PC-3 (cell line): ENCODE measurements at regions not wholly inside any gene's neighbourhood (a gene's known extent, or its start where the extent isn't known, plus 50 kb on each side); places are given as distances from the start of the nearest gene placed in this dataset.

Experiments used
- ATAC-seq: fragments of 200-7000 bp; cut with Tn5 transposase; 2 replicates; pipeline ENCODE4 v1.9.1; 2020; ENCODE audit warnings: mild to moderate bottlenecking, moderate library complexity
- BruUV-seq: library from RNA; stranded (reverse); fragments of 400-500 nt; replicated peaks from 2 replicates; lab custom pipeline; 2021; lab: Mats Ljungman, UMichigan
- CTCF ChIA-PET: fragments of 300-600 bp; sonication (Branson Sonifier 250); formaldehyde crosslinking; loops from one replicate; lab custom pipeline; 2022; ENCODE audit warnings: antibody characterized with exemption; lab: Charles Lee
- POLR2A ChIA-PET: fragments of 300-600 bp; sonication (Branson Sonifier 250); formaldehyde crosslinking; loops from one replicate; lab custom pipeline; 2022; ENCODE audit warnings: antibody characterized with exemption; ENCODE audit not compliant: unreplicated experiment; lab: Charles Lee
- DNase-seq: peaks from one replicate; pipeline ENCODE4 v3.0.0-alpha.2; 2015
- H2AFZ ChIP-seq: fragments of 300-600 bp; sonication (generic); 2 replicates; pipeline ENCODE4 v1.6.0; 2016; ENCODE audit warnings: antibody characterized with exemption, low read length
- H3F3A ChIP-seq: fragments of 300-600 bp; sonication (generic); one replicate; pipeline ENCODE4 v1.6.0; 2017; ENCODE audit warnings: antibody characterized with exemption, low read length, control low read depth, mild to moderate bottlenecking; ENCODE audit not compliant: unreplicated experiment
- H3K27ac ChIP-seq: fragments of 300-600 bp; sonication (generic); 2 replicates; pipeline ENCODE4 v1.5.1; 2016; ENCODE audit warnings: mild to moderate bottlenecking, low read length
- H3K27me3 ChIP-seq: fragments of 300-600 bp; sonication (generic); 2 replicates; pipeline ENCODE4 v1.6.1; 2016; ENCODE audit warnings: low read length, mixed read lengths
- H3K36me3 ChIP-seq: fragments of 300-600 bp; sonication (generic); 2 replicates; pipeline ENCODE4 v1.6.1; 2016; ENCODE audit warnings: low read depth, mixed run types, low read length, mixed read lengths
- H3K4me1 ChIP-seq: fragments of 300-600 bp; sonication (generic); 2 replicates; pipeline ENCODE4 v1.5.1; 2016; ENCODE audit warnings: low read length; ENCODE audit not compliant: insufficient read depth
- H3K4me2 ChIP-seq: fragments of 300-600 bp; sonication (generic); 2 replicates; pipeline ENCODE4 v1.6.0; 2016; ENCODE audit warnings: low read length
- H3K4me3 ChIP-seq: fragments of 300-600 bp; sonication (generic); 2 replicates; pipeline ENCODE4 v1.5.1; 2016; ENCODE audit warnings: mild to moderate bottlenecking, low read length, mixed read lengths
- H3K79me2 ChIP-seq: fragments of 300-600 bp; sonication (generic); 2 replicates; pipeline ENCODE4 v1.6.1; 2017; ENCODE audit warnings: low read length, mixed read lengths
- H3K9ac ChIP-seq: fragments of 300-600 bp; sonication (generic); 2 replicates; pipeline ENCODE4 v1.6.0; 2016; ENCODE audit warnings: mild to moderate bottlenecking, low read length
- H3K9me2 ChIP-seq: fragments of 300-600 bp; sonication (generic); replicated peaks from 2 replicates; pipeline ENCODE4 v1.6.1; 2016; ENCODE audit warnings: mixed run types, low read length, mixed read lengths
- H3K9me3 ChIP-seq: fragments of 300-600 bp; sonication (generic); 2 replicates; pipeline ENCODE4 v1.6.1; 2016; ENCODE audit warnings: low read length, mixed read lengths
- H4K20me1 ChIP-seq: fragments of 300-600 bp; sonication (generic); 2 replicates; pipeline ENCODE4 v1.6.1; 2016; ENCODE audit warnings: low read length, mixed read lengths
- CTCF ChIP-seq: fragments of 300-600 bp; sonication (generic); conservative IDR thresholded peaks from 2 replicates; pipeline ENCODE4 v1.5.1; 2017; ENCODE audit warnings: antibody characterized with exemption, low read depth, mild to moderate bottlenecking, low read length
- EZH2 ChIP-seq: fragments of 300-600 bp; sonication (generic); IDR thresholded peaks from one replicate; pipeline ENCODE4 v1.6.1; 2017; ENCODE audit warnings: antibody characterized with exemption, mild to moderate bottlenecking, low read length; ENCODE audit not compliant: unreplicated experiment
- EZH2phosphoT487 ChIP-seq: fragments of 300-600 bp; sonication (generic); IDR thresholded peaks from 2 replicates; pipeline ENCODE4 v1.6.1; 2018; ENCODE audit warnings: mild to moderate bottlenecking, antibody characterized with exemption, low read length, borderline replicate concordance
- intact Hi-C: fragments of 100-400 bp; cut with micrococcal nuclease; formaldehyde crosslinking; loops from 2 replicates; pipeline ENCODE4 v1.9.0; 2023

- TF ChIP-seq CTCF (no peak), EZH2phosphoT487 (no peak), EZH2 (no peak)
- H3K9me2 ChIP-seq = no peaks in the 10 kb centered on the region
- POLR2A ChIA-PET = no interaction called here
- ATAC-seq (no peak), DNase-seq (no peak)
- no peak overlapping the region for H3K27ac ChIP-seq
- H3F3A ChIP-seq = no peaks in the 10 kb centered on the region
- no peaks in the 10 kb centered on the region for H3K36me3 ChIP-seq
- H3K4me3 ChIP-seq = no peak overlapping the region
- no peak overlapping the region for H2AFZ ChIP-seq
- H3K79me2 ChIP-seq = no peaks in the 10 kb centered on the region
- H3K27me3 ChIP-seq = no peaks in the 10 kb centered on the region
- CTCF ChIA-PET = no interaction called here
- no peaks in the 10 kb centered on the region for H4K20me1 ChIP-seq
- no peaks in the 10 kb centered on the region for H3K9me3 ChIP-seq
- H3K4me2 ChIP-seq = no peak overlapping the region
- BruUV-seq = no TSS peak
- H3K9ac ChIP-seq = no peak overlapping the region
- intact Hi-C loops = no loop called here
- H3K4me1 ChIP-seq = no peaks in the 10 kb centered on the region
Observed at GRCh38 chr7:46115410-46115809, 194.3 kb upstream of the IGFBP3 start.

- Histone ChIP-seq H3K9me3 (no peaks in the 10 kb centered on the region), H3K27ac (no peak overlapping the region), H4K20me1 (no peaks in the 10 kb centered on the region), H3K27me3 (no peaks in the 10 kb centered on the region), H3K4me2 (no peak overlapping the region), H3K9ac (no peak overlapping the region), H3K36me3 (no peaks in the 10 kb centered on the region), H3K4me1 (no peaks in the 10 kb centered on the region), H2AFZ (no peak overlapping the region), H3K79me2 (no peaks in the 10 kb centered on the region), H3K4me3 (no peak overlapping the region), H3F3A (no peaks in the 10 kb centered on the region), H3K9me2 (no peaks in the 10 kb centered on the region)
- no peak for ATAC-seq
- no TSS peak for BruUV-seq
- no peak for DNase-seq
- POLR2A ChIA-PET = no interaction called here
- no peak for TF ChIP-seq EZH2
- no peak for TF ChIP-seq EZH2phosphoT487
- no peak for TF ChIP-seq CTCF
- intact Hi-C loops = no loop called here
- CTCF ChIA-PET = no interaction called here
Observed at GRCh38 chr7:46109437-46109836, 188.4 kb upstream of the IGFBP3 start.

GRCh38 chr7:46108272-46108671, 187.2 kb upstream of the IGFBP3 start:
- ATAC-seq (no peak), DNase-seq (no peak)
- no peak overlapping the region for H2AFZ ChIP-seq
- H3K79me2 ChIP-seq = no peaks in the 10 kb centered on the region
- POLR2A ChIA-PET = no interaction called here
- H3K27ac ChIP-seq = no peak overlapping the region
- TF ChIP-seq EZH2 (no peak), CTCF (no peak), EZH2phosphoT487 (no peak)
- H3K4me3 ChIP-seq = no peak overlapping the region
- H3F3A ChIP-seq = no peaks in the 10 kb centered on the region
- CTCF ChIA-PET = no interaction called here
- no peaks in the 10 kb centered on the region for H3K27me3 ChIP-seq
- no TSS peak for BruUV-seq
- no peaks in the 10 kb centered on the region for H3K9me3 ChIP-seq
- intact Hi-C loops = no loop called here
- H4K20me1 ChIP-seq = no peaks in the 10 kb centered on the region
- no peaks in the 10 kb centered on the region for H3K36me3 ChIP-seq
- no peak overlapping the region for H3K4me2 ChIP-seq
- no peaks in the 10 kb centered on the region for H3K4me1 ChIP-seq
- H3K9me2 ChIP-seq = no peaks in the 10 kb centered on the region
- H3K9ac ChIP-seq = no peak overlapping the region
